HEK293 (cell line): ENCODE measurements at regions not wholly inside any gene's neighbourhood (a gene's known extent, or its start where the extent isn't known, plus 50 kb on each side); places are given as distances from the start of the nearest gene placed in this dataset.

Source experiments
- CTCF ChIP-seq: fragments of 450-650 bp; formaldehyde crosslinking; IDR thresholded peaks from 2 replicates; pipeline ENCODE4 v1.5.1; 2016; ENCODE audit warnings: missing biosample characterization, missing genetic modification characterization
- GLIS1 ChIP-seq: fragments of 450-650 bp; formaldehyde crosslinking; IDR thresholded peaks from 2 replicates; pipeline ENCODE4 v1.5.1; 2016; ENCODE audit warnings: missing biosample characterization, missing genetic modification characterization
- MEIS1 ChIP-seq: sonication (generic); formaldehyde crosslinking; IDR thresholded peaks from 2 replicates; pipeline ENCODE4 v1.8.1; 2022; ENCODE audit warnings: missing genetic modification reagents, mild to moderate bottlenecking, borderline replicate concordance
- RBAK ChIP-seq: fragments of 450-650 bp; formaldehyde crosslinking; IDR thresholded peaks from 2 replicates; pipeline ENCODE4 v1.5.1; 2016; ENCODE audit warnings: missing biosample characterization, missing genetic modification characterization
- REPIN1 ChIP-seq: fragments of 450-650 bp; formaldehyde crosslinking; IDR thresholded peaks from 2 replicates; pipeline ENCODE4 v1.5.1; 2017; ENCODE audit warnings: missing biosample characterization, missing genetic modification characterization, low read depth
- SP7 ChIP-seq: fragments of 450-650 bp; formaldehyde crosslinking; IDR thresholded peaks from 2 replicates; pipeline ENCODE4 v1.5.1; 2016; ENCODE audit warnings: missing biosample characterization, missing genetic modification characterization
- ZBTB17 ChIP-seq: fragments of 450-650 bp; formaldehyde crosslinking; IDR thresholded peaks from 2 replicates; pipeline ENCODE4 v1.5.1; 2016; ENCODE audit warnings: missing biosample characterization, missing genetic modification characterization
- ZBTB21 ChIP-seq: fragments of 450-650 bp; formaldehyde crosslinking; IDR thresholded peaks from 2 replicates; pipeline ENCODE4 v1.5.1; 2017; ENCODE audit warnings: missing biosample characterization, missing genetic modification characterization
- ZBTB49 ChIP-seq: fragments of 450-650 bp; formaldehyde crosslinking; IDR thresholded peaks from 2 replicates; pipeline ENCODE4 v1.5.1; 2016; ENCODE audit warnings: missing biosample characterization, missing genetic modification characterization, low read depth
- ZFP41 ChIP-seq: fragments of 450-650 bp; formaldehyde crosslinking; IDR thresholded peaks from 2 replicates; pipeline ENCODE4 v1.5.1; 2016; ENCODE audit warnings: missing biosample characterization, missing genetic modification characterization, borderline replicate concordance
- ZFP69B ChIP-seq: fragments of 450-650 bp; formaldehyde crosslinking; IDR thresholded peaks from 2 replicates; pipeline ENCODE4 v1.5.1; 2016; ENCODE audit warnings: missing biosample characterization, missing genetic modification characterization
- ZNF121 ChIP-seq: fragments of 450-650 bp; formaldehyde crosslinking; IDR thresholded peaks from 2 replicates; pipeline ENCODE4 v1.5.1; 2016; ENCODE audit warnings: missing biosample characterization, missing genetic modification characterization
- ZNF132 ChIP-seq: fragments of 450-650 bp; formaldehyde crosslinking; IDR thresholded peaks from 2 replicates; pipeline ENCODE4 v1.5.1; 2017; ENCODE audit warnings: missing biosample characterization, missing genetic modification characterization, borderline replicate concordance
- ZNF202 ChIP-seq: fragments of 450-650 bp; formaldehyde crosslinking; IDR thresholded peaks from 2 replicates; pipeline ENCODE4 v1.5.1; 2016; ENCODE audit warnings: missing biosample characterization, missing genetic modification characterization, borderline replicate concordance
- ZNF23 ChIP-seq: fragments of 450-650 bp; formaldehyde crosslinking; IDR thresholded peaks from 2 replicates; pipeline ENCODE4 v1.5.1; 2016; ENCODE audit warnings: missing biosample characterization, missing genetic modification characterization, borderline replicate concordance
- ZNF248 ChIP-seq: fragments of 450-650 bp; formaldehyde crosslinking; IDR thresholded peaks from 2 replicates; pipeline ENCODE4 v1.5.1; 2017; ENCODE audit warnings: missing biosample characterization, missing genetic modification characterization
- ZNF266 ChIP-seq: fragments of 450-650 bp; formaldehyde crosslinking; IDR thresholded peaks from 2 replicates; pipeline ENCODE4 v1.5.1; 2016; ENCODE audit warnings: missing biosample characterization, missing genetic modification characterization, low read depth
- ZNF341 ChIP-seq: fragments of 450-650 bp; formaldehyde crosslinking; IDR thresholded peaks from 2 replicates; pipeline ENCODE4; 2016; ENCODE audit warnings: low read depth, missing biosample characterization, missing genetic modification characterization
- ZNF394 ChIP-seq: fragments of 450-650 bp; formaldehyde crosslinking; IDR thresholded peaks from 2 replicates; pipeline ENCODE4 v1.5.1; 2016; ENCODE audit warnings: missing biosample characterization, missing genetic modification characterization, mild to moderate bottlenecking, moderate library complexity, borderline replicate concordance
- ZNF433 ChIP-seq: fragments of 450-650 bp; formaldehyde crosslinking; IDR thresholded peaks from 2 replicates; pipeline ENCODE4 v1.5.1; 2016; ENCODE audit warnings: missing biosample characterization, missing genetic modification characterization, low read depth
- ZNF501 ChIP-seq: fragments of 450-650 bp; formaldehyde crosslinking; IDR thresholded peaks from 2 replicates; pipeline ENCODE4 v1.5.1; 2016; ENCODE audit warnings: missing biosample characterization, missing genetic modification characterization
- ZNF521 ChIP-seq: fragments of 450-650 bp; formaldehyde crosslinking; IDR thresholded peaks from 2 replicates; pipeline ENCODE4 v1.5.1; 2017; ENCODE audit warnings: missing biosample characterization, mild to moderate bottlenecking, missing genetic modification characterization
- ZNF548 ChIP-seq: fragments of 450-650 bp; formaldehyde crosslinking; IDR thresholded peaks from 2 replicates; pipeline ENCODE4 v1.5.1; 2016; ENCODE audit warnings: missing biosample characterization, missing genetic modification characterization
- ZNF561 ChIP-seq: fragments of 450-650 bp; IDR thresholded peaks from 2 replicates; pipeline ENCODE4 v1.5.1; 2018; ENCODE audit warnings: missing biosample characterization, missing genetic modification characterization, borderline replicate concordance
- ZNF610 ChIP-seq: fragments of 450-650 bp; formaldehyde crosslinking; IDR thresholded peaks from 2 replicates; pipeline ENCODE4 v1.5.1; 2016; ENCODE audit warnings: missing biosample characterization, missing genetic modification characterization, borderline replicate concordance
- ZNF658 ChIP-seq: fragments of 450-650 bp; formaldehyde crosslinking; IDR thresholded peaks from 2 replicates; pipeline ENCODE4; 2016; ENCODE audit warnings: missing biosample characterization, missing genetic modification characterization
- ZNF664 ChIP-seq: fragments of 450-650 bp; formaldehyde crosslinking; IDR thresholded peaks from 2 replicates; pipeline ENCODE4 v1.5.1; 2016; ENCODE audit warnings: missing biosample characterization, missing genetic modification characterization
- ZNF677 ChIP-seq: fragments of 450-650 bp; IDR thresholded peaks from 2 replicates; pipeline ENCODE4 v1.5.0; 2018; ENCODE audit warnings: missing biosample characterization, mild to moderate bottlenecking, missing genetic modification characterization, moderate library complexity
- ZNF701 ChIP-seq: fragments of 450-650 bp; formaldehyde crosslinking; IDR thresholded peaks from 2 replicates; pipeline ENCODE4 v1.5.1; 2016; ENCODE audit warnings: missing biosample characterization, missing genetic modification characterization
- ZNF777 ChIP-seq: fragments of 450-650 bp; formaldehyde crosslinking; IDR thresholded peaks from 2 replicates; pipeline ENCODE4 v1.5.1; 2017; ENCODE audit warnings: missing biosample characterization, missing genetic modification characterization, borderline replicate concordance
- TF ChIP-seq, protein P1 (sequence below): fragments of 450-650 bp; formaldehyde crosslinking; IDR thresholded peaks from 2 replicates; pipeline ENCODE4 v1.5.1; 2017; ENCODE audit warnings: missing biosample characterization, missing genetic modification characterization
- TF ChIP-seq, protein P2 (sequence below): fragments of 450-650 bp; formaldehyde crosslinking; IDR thresholded peaks from 2 replicates; pipeline ENCODE4 v1.5.1; 2016; ENCODE audit warnings: missing biosample characterization, missing genetic modification characterization, borderline replicate concordance

DNA sequence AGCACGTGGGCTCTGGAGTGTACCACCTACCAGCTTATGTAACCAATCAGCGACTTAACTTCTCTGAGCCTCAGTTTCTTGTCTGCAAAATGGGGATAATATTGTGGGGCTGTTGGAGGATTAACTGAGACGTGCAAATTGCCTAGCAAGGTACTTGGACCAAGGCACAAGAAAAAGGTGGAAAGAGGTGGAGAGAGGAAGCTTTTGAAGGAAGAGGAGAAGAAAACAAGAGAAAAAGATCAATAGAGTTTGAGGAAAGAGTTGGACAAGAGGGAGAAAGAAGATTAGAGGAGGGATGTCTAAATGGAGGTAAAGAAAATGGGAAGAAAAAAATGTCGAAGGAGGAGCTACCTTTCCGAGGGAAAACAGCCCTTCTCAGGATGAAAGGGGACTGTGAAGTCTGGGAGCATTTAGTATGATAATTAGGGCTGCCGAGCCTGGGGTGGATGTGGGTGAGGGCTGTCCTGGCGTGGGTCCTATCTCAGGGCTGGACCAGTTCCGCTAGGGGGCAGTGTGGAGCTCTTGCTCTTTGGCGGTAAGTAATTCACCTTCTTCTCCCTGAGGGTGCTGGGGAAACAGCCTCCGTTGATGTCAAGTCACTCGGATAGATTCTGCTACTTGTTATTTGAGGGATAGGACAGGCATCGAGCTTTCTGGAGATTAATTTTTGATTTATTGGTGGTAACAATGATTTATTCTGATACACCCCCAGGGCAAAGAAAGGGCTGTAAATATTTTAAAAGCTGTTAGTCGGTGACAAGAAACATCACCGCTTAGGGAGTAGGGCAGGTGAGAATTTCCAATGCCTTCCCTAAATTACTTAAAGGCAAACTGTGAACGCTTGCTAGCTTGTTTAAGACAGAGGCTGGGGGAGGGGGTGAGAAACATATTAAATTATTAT, 79.0 kb upstream of the NFASC start (continued):
- TF ChIP-seq ZNF132 (tag by site-specific recombination) (no peak), ZBTB17 (tag by site-specific recombination) (peak; percentile 51; the same call in 1 of the 2 replicates), ZNF677 (tag by site-specific recombination) (no peak), ZNF248 (tag by site-specific recombination) (no peak), SP7 (tag by site-specific recombination) (no peak), ZNF394 (no peak), RBAK (tag by site-specific recombination) (no peak), ZNF658 (no peak), GLIS1 (tag by site-specific recombination) (0 out of 2 replicates have a peak, but pooled peaks have one; percentile 22), ZNF521 (tag by site-specific recombination) (no peak), ZNF266 (tag by site-specific recombination) (peak; percentile 95; the same call in 1 of the 2 replicates), REPIN1 (tag by site-specific recombination) (no peak), ZFP69B (tag by site-specific recombination) (no peak), ZNF548 (tag by site-specific recombination) (no peak), ZNF202 (tag by site-specific recombination) (no peak), ZNF777 (tag by site-specific recombination) (no peak), ZNF341 (no peak), ZNF610 (tag by site-specific recombination) (no peak), MEIS1 (CRISPR knock-in tag) (no peak), ZNF501 (tag by site-specific recombination) (no peak), CTCF (tag by site-specific recombination) (peak; percentile 42; the same call in 1 of the 2 replicates), ZNF561 (tag by site-specific recombination) (peak; percentile 97), ZFP41 (tag by site-specific recombination) (no peak), ZNF701 (tag by site-specific recombination) (no peak), ZNF121 (no peak), ZNF23 (tag by site-specific recombination) (no peak), ZNF433 (tag by site-specific recombination) (no peak), ZNF664 (no peak), ZBTB21 (no peak), ZBTB49 (tag by site-specific recombination) (no peak)
- TF ChIP-seq, protein P1, sequence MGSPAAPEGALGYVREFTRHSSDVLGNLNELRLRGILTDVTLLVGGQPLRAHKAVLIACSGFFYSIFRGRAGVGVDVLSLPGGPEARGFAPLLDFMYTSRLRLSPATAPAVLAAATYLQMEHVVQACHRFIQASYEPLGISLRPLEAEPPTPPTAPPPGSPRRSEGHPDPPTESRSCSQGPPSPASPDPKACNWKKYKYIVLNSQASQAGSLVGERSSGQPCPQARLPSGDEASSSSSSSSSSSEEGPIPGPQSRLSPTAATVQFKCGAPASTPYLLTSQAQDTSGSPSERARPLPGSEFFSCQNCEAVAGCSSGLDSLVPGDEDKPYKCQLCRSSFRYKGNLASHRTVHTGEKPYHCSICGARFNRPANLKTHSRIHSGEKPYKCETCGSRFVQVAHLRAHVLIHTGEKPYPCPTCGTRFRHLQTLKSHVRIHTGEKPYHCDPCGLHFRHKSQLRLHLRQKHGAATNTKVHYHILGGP (tag by site-specific recombination), result no peak
- TF ChIP-seq, protein P2, sequence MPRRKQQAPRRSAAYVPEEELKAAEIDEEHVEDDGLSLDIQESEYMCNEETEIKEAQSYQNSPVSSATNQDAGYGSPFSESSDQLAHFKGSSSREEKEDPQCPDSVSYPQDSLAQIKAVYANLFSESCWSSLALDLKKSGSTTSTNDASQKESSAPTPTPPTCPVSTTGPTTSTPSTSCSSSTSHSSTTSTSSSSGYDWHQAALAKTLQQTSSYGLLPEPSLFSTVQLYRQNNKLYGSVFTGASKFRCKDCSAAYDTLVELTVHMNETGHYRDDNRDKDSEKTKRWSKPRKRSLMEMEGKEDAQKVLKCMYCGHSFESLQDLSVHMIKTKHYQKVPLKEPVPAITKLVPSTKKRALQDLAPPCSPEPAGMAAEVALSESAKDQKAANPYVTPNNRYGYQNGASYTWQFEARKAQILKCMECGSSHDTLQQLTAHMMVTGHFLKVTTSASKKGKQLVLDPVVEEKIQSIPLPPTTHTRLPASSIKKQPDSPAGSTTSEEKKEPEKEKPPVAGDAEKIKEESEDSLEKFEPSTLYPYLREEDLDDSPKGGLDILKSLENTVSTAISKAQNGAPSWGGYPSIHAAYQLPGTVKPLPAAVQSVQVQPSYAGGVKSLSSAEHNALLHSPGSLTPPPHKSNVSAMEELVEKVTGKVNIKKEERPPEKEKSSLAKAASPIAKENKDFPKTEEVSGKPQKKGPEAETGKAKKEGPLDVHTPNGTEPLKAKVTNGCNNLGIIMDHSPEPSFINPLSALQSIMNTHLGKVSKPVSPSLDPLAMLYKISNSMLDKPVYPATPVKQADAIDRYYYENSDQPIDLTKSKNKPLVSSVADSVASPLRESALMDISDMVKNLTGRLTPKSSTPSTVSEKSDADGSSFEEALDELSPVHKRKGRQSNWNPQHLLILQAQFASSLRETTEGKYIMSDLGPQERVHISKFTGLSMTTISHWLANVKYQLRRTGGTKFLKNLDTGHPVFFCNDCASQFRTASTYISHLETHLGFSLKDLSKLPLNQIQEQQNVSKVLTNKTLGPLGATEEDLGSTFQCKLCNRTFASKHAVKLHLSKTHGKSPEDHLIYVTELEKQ (tag by site-specific recombination), result no peak
